Fibroblast of lung (primary cell): ENCODE measurements at regions not wholly inside any gene's neighbourhood (a gene's known extent, or its start where the extent isn't known, plus 50 kb on each side); places are given as distances from the start of the nearest gene placed in this dataset.

Experiments
- DNase-seq, 2 donors: peaks; one replicate each; pipeline versions ENCODE4 v3.0.0 to v3.0.0-alpha.2; 2010; ENCODE audit warnings: low read depth in 2 of 2
- H2AFZ ChIP-seq: 2 replicates; pipeline ENCODE4 v1.5.1; 2012; ENCODE audit warnings: low read length, control low read depth, inconsistent platforms
- H3K27ac ChIP-seq: 2 replicates; pipeline ENCODE4 v1.5.1; 2011; ENCODE audit warnings: low read length, control low read depth; ENCODE audit not compliant: insufficient read depth
- H3K27me3 ChIP-seq: 2 replicates; pipeline ENCODE4 v1.5.1; 2011; ENCODE audit warnings: mild to moderate bottlenecking, low read length; ENCODE audit not compliant: control insufficient read depth, insufficient read depth
- H3K36me3 ChIP-seq: 2 replicates; pipeline ENCODE4 v1.5.1; 2011; ENCODE audit warnings: low read length; ENCODE audit not compliant: control insufficient read depth, insufficient read depth
- H3K4me1 ChIP-seq: 2 replicates; pipeline ENCODE4 v1.5.1; 2011; ENCODE audit warnings: low read length; ENCODE audit not compliant: control insufficient read depth, insufficient read depth; ENCODE audit errors: extremely low read depth
- H3K4me2 ChIP-seq: 2 replicates; pipeline ENCODE4 v1.5.1; 2011; ENCODE audit warnings: low read length, control low read depth; ENCODE audit not compliant: insufficient read depth; ENCODE audit errors: extremely low read depth
- H3K4me3 ChIP-seq, 4 experiments: fragments of 200-600 bp in 1 of 4; sonication (generic) in 1 of 4; replicated peaks in 1 of 4; 2 replicates each; pipeline ENCODE4 v1.5.1; 2011 to 2016; ENCODE audit warnings: low read length in 4 of 4, low read depth in 3 of 4, mild to moderate bottlenecking in 3 of 4, control low read depth in 2 of 4, inconsistent platforms in 1 of 4, mixed read lengths in 1 of 4; ENCODE audit not compliant: insufficient read depth in 1 of 4; ENCODE audit errors: control extremely low read depth in 1 of 4
- H3K79me2 ChIP-seq: 2 replicates; pipeline ENCODE4 v1.5.1; 2012; ENCODE audit warnings: mild to moderate bottlenecking, low read length, inconsistent platforms; ENCODE audit not compliant: control insufficient read depth, insufficient read depth
- H3K9ac ChIP-seq: 2 replicates; pipeline ENCODE4 v1.5.1; 2011; ENCODE audit warnings: mild to moderate bottlenecking, low read length, control low read depth; ENCODE audit not compliant: insufficient read depth
- H3K9me3 ChIP-seq: 2 replicates; pipeline ENCODE4 v1.5.1; 2012; ENCODE audit warnings: low read depth, low read length; ENCODE audit not compliant: control insufficient read depth, insufficient read depth
- H4K20me1 ChIP-seq: 2 replicates; pipeline ENCODE4 v1.5.1; 2011; ENCODE audit warnings: low read length; ENCODE audit not compliant: control insufficient read depth, insufficient read depth; ENCODE audit errors: extremely low read depth
- EZH2 ChIP-seq: IDR thresholded peaks from 2 replicates; pipeline ENCODE4 v1.5.1; 2012; ENCODE audit warnings: low read length, control low read depth, mild to moderate bottlenecking; ENCODE audit errors: missing control alignments
- TF ChIP-seq, protein P1 (sequence below), 2 donors: IDR thresholded peaks in 1 of 2; conservative IDR thresholded peaks in 1 of 2; 1 replicate in 1 of 2; 2 replicates in 1 of 2; pipeline ENCODE4 v1.5.1; 2011 to 2012; ENCODE audit warnings: low read length in 2 of 2, control low read depth in 1 of 2, inconsistent platforms in 1 of 2, low read depth in 1 of 2, mild to moderate bottlenecking in 1 of 2

DNA sequence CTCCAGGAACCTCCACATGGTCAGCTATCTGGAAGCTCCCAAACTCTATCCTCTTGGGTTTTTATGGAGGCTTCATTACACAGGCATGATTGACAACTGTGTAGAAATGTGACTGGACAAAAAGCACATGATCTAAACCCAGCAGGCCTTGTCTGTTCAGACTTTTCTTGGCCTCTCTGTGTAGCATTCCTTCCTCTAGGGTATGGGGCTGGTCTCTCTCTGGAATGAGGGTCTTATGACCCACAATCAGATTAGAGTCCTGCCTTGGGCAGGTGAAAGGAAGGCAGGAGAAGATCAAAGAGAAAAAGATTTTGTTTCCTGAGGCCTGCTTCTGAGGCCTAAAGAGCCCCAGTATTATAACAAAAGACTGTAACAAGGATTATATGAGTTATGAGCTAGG is 162.7 kb downstream of the SP3 start:
- DNase-seq: no peak
- H3K4me1 ChIP-seq: no peaks in the 10 kb centered on the region
- H3K4me2 ChIP-seq: no peak overlapping the region
- peaks cover 4% of the 10 kb centered on the region for H3K27me3 ChIP-seq
- no peaks in the 10 kb centered on the region for H3K36me3 ChIP-seq
- no peaks in the 10 kb centered on the region for H3K9me3 ChIP-seq
- no peaks in the 10 kb centered on the region for H4K20me1 ChIP-seq
- TF ChIP-seq, protein P1, sequence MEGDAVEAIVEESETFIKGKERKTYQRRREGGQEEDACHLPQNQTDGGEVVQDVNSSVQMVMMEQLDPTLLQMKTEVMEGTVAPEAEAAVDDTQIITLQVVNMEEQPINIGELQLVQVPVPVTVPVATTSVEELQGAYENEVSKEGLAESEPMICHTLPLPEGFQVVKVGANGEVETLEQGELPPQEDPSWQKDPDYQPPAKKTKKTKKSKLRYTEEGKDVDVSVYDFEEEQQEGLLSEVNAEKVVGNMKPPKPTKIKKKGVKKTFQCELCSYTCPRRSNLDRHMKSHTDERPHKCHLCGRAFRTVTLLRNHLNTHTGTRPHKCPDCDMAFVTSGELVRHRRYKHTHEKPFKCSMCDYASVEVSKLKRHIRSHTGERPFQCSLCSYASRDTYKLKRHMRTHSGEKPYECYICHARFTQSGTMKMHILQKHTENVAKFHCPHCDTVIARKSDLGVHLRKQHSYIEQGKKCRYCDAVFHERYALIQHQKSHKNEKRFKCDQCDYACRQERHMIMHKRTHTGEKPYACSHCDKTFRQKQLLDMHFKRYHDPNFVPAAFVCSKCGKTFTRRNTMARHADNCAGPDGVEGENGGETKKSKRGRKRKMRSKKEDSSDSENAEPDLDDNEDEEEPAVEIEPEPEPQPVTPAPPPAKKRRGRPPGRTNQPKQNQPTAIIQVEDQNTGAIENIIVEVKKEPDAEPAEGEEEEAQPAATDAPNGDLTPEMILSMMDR (conservative IDR thresholded peaks at IDR 0.05 in 1 of 2, IDR thresholded peaks at IDR 0.05 in 1 of 2; ENCODE audit: low read depth in 1 of 2, low read length in 2 of 2): no peak
- no peak for TF ChIP-seq EZH2
- no peak overlapping the region for H2AFZ ChIP-seq
- H3K79me2 ChIP-seq: no peaks in the 10 kb centered on the region
- no peak overlapping the region for H3K27ac ChIP-seq
- no peak overlapping the region for H3K9ac ChIP-seq
- H3K4me3 ChIP-seq: no peak overlapping the region

- Histone ChIP-seq H2AFZ (no peak overlapping the region), H3K9ac (no peak overlapping the region), H3K9me3 (no peaks in the 10 kb centered on the region), H3K27ac (no peak overlapping the region), H3K4me2 (no peak overlapping the region), H3K27me3 (peaks cover 4% of the 10 kb centered on the region), H3K36me3 (no peaks in the 10 kb centered on the region), H3K4me3 (no peak overlapping the region), H3K4me1 (no peaks in the 10 kb centered on the region), H3K79me2 (no peaks in the 10 kb centered on the region), H4K20me1 (no peaks in the 10 kb centered on the region)
- TF ChIP-seq EZH2: no peak
- TF ChIP-seq, protein P1 (conservative IDR thresholded peaks at IDR 0.05 in 1 of 2, IDR thresholded peaks at IDR 0.05 in 1 of 2; ENCODE audit: low read depth in 1 of 2, low read length in 2 of 2): no peak
- DNase-seq: no peak
These were observed 161.7 kb downstream of the SP3 start for GRCh38 chr2:173803449-173803848.

- H2AFZ ChIP-seq: no peak overlapping the region
- TF ChIP-seq, protein P1 (conservative IDR thresholded peaks at IDR 0.05 in 1 of 2, IDR thresholded peaks at IDR 0.05 in 1 of 2; ENCODE audit: low read depth in 1 of 2, low read length in 2 of 2): no peak
- no peak for TF ChIP-seq EZH2
- peak in 1 of 2 donors; percentile 42 for DNase-seq
These were observed 158.4 kb downstream of the SP3 start for GRCh38 chr2:173806761-173807160.

More at GRCh38 chr2:173806761-173807160, 158.4 kb downstream of the SP3 start:
- no peaks in the 10 kb centered on the region for H3K27me3 ChIP-seq
- no peaks in the 10 kb centered on the region for H3K4me1 ChIP-seq
- no peak overlapping the region for H3K4me2 ChIP-seq
- no peaks in the 10 kb centered on the region for H3K79me2 ChIP-seq
- H3K4me3 ChIP-seq: no peak overlapping the region
- H3K9ac ChIP-seq: no peak overlapping the region
- no peak overlapping the region for H3K27ac ChIP-seq
- no peaks in the 10 kb centered on the region for H4K20me1 ChIP-seq
- no peaks in the 10 kb centered on the region for H3K9me3 ChIP-seq
- H3K36me3 ChIP-seq: no peaks in the 10 kb centered on the region
